IMR-90 (cell line): ENCODE measurements at regions not wholly inside any gene's neighbourhood (a gene's known extent, or its start where the extent isn't known, plus 50 kb on each side); places are given as distances from the start of the nearest gene placed in this dataset.

Source experiments
- ATAC-seq: fragments of 200-7000 bp; cut with Tn5 transposase; 2 replicates; pipeline ENCODE4 v1.9.1; 2020; ENCODE audit warnings: low read depth, mild to moderate bottlenecking, moderate library complexity
- BruUV-seq: library from RNA; stranded (reverse); fragments of 400-500 nt; replicated peaks from 2 replicates; lab custom pipeline; 2021; lab: Mats Ljungman, UMichigan
- CTCF ChIA-PET: fragments of 300-600 bp; formaldehyde crosslinking; extraction: SDS; loops from one replicate; lab custom pipeline; 2021; ENCODE audit warnings: antibody characterized with exemption; lab: Yijun Ruan, JAX
- POLR2A ChIA-PET: fragments of 300-600 bp; sonication (Branson Sonifier 250); formaldehyde crosslinking; loops from one replicate; lab custom pipeline; 2022; ENCODE audit warnings: antibody characterized with exemption; ENCODE audit not compliant: unreplicated experiment; lab: Charles Lee
- DNase-seq: peaks from one replicate; pipeline ENCODE4 v3.0.0; 2013
- H2AFZ ChIP-seq: replicated peaks from 2 replicates; pipeline ENCODE3; 2013; ENCODE audit warnings: low read length, mild to moderate bottlenecking; ENCODE audit not compliant: poor library complexity
- H2AK5ac ChIP-seq: 2 replicates; pipeline ENCODE4 v1.6.1; 2013; ENCODE audit warnings: low read depth, low read length, inconsistent platforms
- H2AK9ac ChIP-seq: replicated peaks from 2 replicates; pipeline ENCODE3; 2013; ENCODE audit warnings: mild to moderate bottlenecking, low read depth, low read length, moderate library complexity; ENCODE audit not compliant: poor library complexity
- H2BK120ac ChIP-seq: 2 replicates; pipeline ENCODE4 v1.6.1; 2013; ENCODE audit warnings: low read depth, low read length, inconsistent platforms
- H2BK15ac ChIP-seq: 3 replicates; pipeline ENCODE4 v1.6.1; 2013; ENCODE audit warnings: low read depth, low read length, inconsistent platforms
- H2BK20ac ChIP-seq: 2 replicates; pipeline ENCODE4 v1.6.1; 2013; ENCODE audit warnings: low read depth, mild to moderate bottlenecking, inconsistent platforms, low read length, moderate library complexity
- H2BK5ac ChIP-seq: 2 replicates; pipeline ENCODE4 v1.6.1; 2013; ENCODE audit warnings: mild to moderate bottlenecking, low read depth, low read length, inconsistent platforms; ENCODE audit not compliant: poor library complexity, severe bottlenecking
- H3K14ac ChIP-seq: replicated peaks from 2 replicates; pipeline ENCODE4 v1.6.1; 2013; ENCODE audit warnings: low read depth, low read length, inconsistent platforms
- H3K18ac ChIP-seq: 2 replicates; pipeline ENCODE4 v1.6.1; 2013; ENCODE audit warnings: low read depth, low read length, control low read depth
- H3K23ac ChIP-seq: 2 replicates; pipeline ENCODE4 v1.6.1; 2013; ENCODE audit warnings: low read depth, low read length, inconsistent platforms
- H3K27ac ChIP-seq: 2 replicates; pipeline ENCODE4 v1.5.1; 2013; ENCODE audit warnings: mild to moderate bottlenecking, control low read depth, low read length; ENCODE audit not compliant: insufficient read depth
- H3K27me3 ChIP-seq: 2 replicates; pipeline ENCODE4 v1.6.1; 2013; ENCODE audit warnings: low read length; ENCODE audit not compliant: control insufficient read depth, insufficient read depth
- H3K36me3 ChIP-seq: 2 replicates; pipeline ENCODE4 v1.6.1; 2013; ENCODE audit warnings: low read length, mixed read lengths; ENCODE audit not compliant: control insufficient read depth, insufficient read depth
- H3K4ac ChIP-seq: 2 replicates; pipeline ENCODE4 v1.6.1; 2013; ENCODE audit warnings: low read depth, low read length, inconsistent platforms
- H3K4me1 ChIP-seq: 2 replicates; pipeline ENCODE4 v1.6.1; 2013; ENCODE audit warnings: low read length, mixed read lengths; ENCODE audit not compliant: control insufficient read depth, insufficient read depth
- H3K4me2 ChIP-seq: 2 replicates; pipeline ENCODE4 v1.6.1; 2013; ENCODE audit warnings: low read depth, mild to moderate bottlenecking, control low read depth, low read length, moderate library complexity
- H3K4me3 ChIP-seq: 2 replicates; pipeline ENCODE4 v1.5.1; 2013; ENCODE audit warnings: low read depth, mild to moderate bottlenecking, control low read depth, low read length, moderate library complexity; ENCODE audit not compliant: insufficient read depth
- H3K56ac ChIP-seq: 2 replicates; pipeline ENCODE4 v1.6.1; 2013; ENCODE audit warnings: low read length, inconsistent platforms; ENCODE audit not compliant: insufficient read depth; ENCODE audit errors: extremely low read depth
- H3K79me1 ChIP-seq, 2 experiments: 2 replicates each; pipeline ENCODE4 v1.6.1; 2013; ENCODE audit warnings: low read length in 2 of 2, inconsistent platforms in 1 of 2, low read depth in 1 of 2
- H3K9ac ChIP-seq: 2 replicates; pipeline ENCODE4 v1.6.1; 2013; ENCODE audit warnings: low read depth, low read length, control low read depth
- H3K9me1 ChIP-seq: 2 replicates; pipeline ENCODE4 v1.6.1; 2013; ENCODE audit warnings: low read length, inconsistent platforms; ENCODE audit not compliant: insufficient read depth
- H3K9me3 ChIP-seq: 2 replicates; pipeline ENCODE4 v1.6.1; 2013; ENCODE audit warnings: low read length; ENCODE audit not compliant: control insufficient read depth, insufficient read depth
- H4K20me1 ChIP-seq: 2 replicates; pipeline ENCODE4 v1.6.1; 2013; ENCODE audit warnings: low read length, inconsistent platforms; ENCODE audit not compliant: insufficient read depth
- H4K5ac ChIP-seq: 2 replicates; pipeline ENCODE4 v1.6.1; 2013; ENCODE audit warnings: mild to moderate bottlenecking, low read depth, low read length, control low read depth
- H4K8ac ChIP-seq, 2 experiments: 2 replicates each; pipeline ENCODE4 v1.6.1; 2013; ENCODE audit warnings: low read depth in 2 of 2, low read length in 2 of 2, control low read depth in 1 of 2, inconsistent platforms in 1 of 2
- H4K91ac ChIP-seq: 2 replicates; pipeline ENCODE4 v1.6.1; 2013; ENCODE audit warnings: low read depth, low read length, inconsistent platforms; ENCODE audit not compliant: insufficient read depth
- CHD1 ChIP-seq: IDR thresholded peaks from 2 replicates; pipeline ENCODE4 v1.6.1; 2012; ENCODE audit warnings: low read depth, low read length, improper control_type of control experiment
- ELK1 ChIP-seq: fragments of 150-350 bp; IDR thresholded peaks from 2 replicates; pipeline ENCODE4 v1.6.1; 2016; ENCODE audit warnings: low read depth, mild to moderate bottlenecking, low read length, moderate library complexity, borderline replicate concordance
- FOS ChIP-seq: fragments of 150-350 bp; IDR thresholded peaks from 2 replicates; pipeline ENCODE4 v1.6.1; 2016; ENCODE audit warnings: low read depth, low read length
- MAFK ChIP-seq: IDR thresholded peaks from 2 replicates; pipeline ENCODE4 v1.6.1; 2012; ENCODE audit warnings: low read depth, low read length, improper control_type of control experiment
- MAZ ChIP-seq: IDR thresholded peaks from 2 replicates; pipeline ENCODE4 v1.6.1; 2012; ENCODE audit warnings: low read depth, mild to moderate bottlenecking, low read length, improper control_type of control experiment, moderate library complexity, borderline replicate concordance
- NFE2L2 ChIP-seq: fragments of 150-350 bp; IDR thresholded peaks from 2 replicates; pipeline ENCODE4 v1.6.1; 2016; ENCODE audit warnings: low read depth, mild to moderate bottlenecking, low read length
- RCOR1 ChIP-seq: IDR thresholded peaks from 2 replicates; pipeline ENCODE4 v1.6.1; 2012; ENCODE audit warnings: mild to moderate bottlenecking, low read length, improper control_type of control experiment; ENCODE audit not compliant: insufficient replicate concordance
- RFX5 ChIP-seq: IDR thresholded peaks from 2 replicates; pipeline ENCODE4 v1.8.0; 2012; ENCODE audit warnings: low read depth, mild to moderate bottlenecking, low read length, moderate library complexity
- WGBS, 2 experiments: methylation state at CpG; one replicate each; pipeline versions ENCODE4 v1.1.5 to v1.1.7; 2013; ENCODE audit warnings: missing lambda C conversion rate in 2 of 2; ENCODE audit not compliant: insufficient read length in 1 of 2; ENCODE audit errors: extremely low coverage in 2 of 2; 5-methylcytosine and 5-hydroxymethylcytosine counted together
- dilution Hi-C: fragments of 300-500 bp; cut with HindIII; formaldehyde crosslinking; loops from one replicate; pipeline ENCODE4 v1.14.3; 2018; ENCODE audit warnings: low sequenced_read_pairs; ENCODE audit not compliant: unreplicated experiment
- in situ Hi-C: fragments of 300-500 bp; cut with MboI; formaldehyde crosslinking; loops from 3 replicates; pipeline ENCODE4 v1.14.3; 2019; ENCODE audit warnings: low sequenced_read_pairs, inconsistent platforms, mixed read lengths
- intact Hi-C: fragments of 100-400 bp; cut with micrococcal nuclease; formaldehyde crosslinking; loops from 2 replicates; pipeline ENCODE4 v1.10.0; 2022
- TF ChIP-seq, protein P1 (sequence below): fragments of 150-350 bp; IDR thresholded peaks from 2 replicates; pipeline ENCODE4 v1.6.1; 2017; ENCODE audit warnings: mild to moderate bottlenecking, antibody characterized with exemption, low read length, low read depth

DNA sequence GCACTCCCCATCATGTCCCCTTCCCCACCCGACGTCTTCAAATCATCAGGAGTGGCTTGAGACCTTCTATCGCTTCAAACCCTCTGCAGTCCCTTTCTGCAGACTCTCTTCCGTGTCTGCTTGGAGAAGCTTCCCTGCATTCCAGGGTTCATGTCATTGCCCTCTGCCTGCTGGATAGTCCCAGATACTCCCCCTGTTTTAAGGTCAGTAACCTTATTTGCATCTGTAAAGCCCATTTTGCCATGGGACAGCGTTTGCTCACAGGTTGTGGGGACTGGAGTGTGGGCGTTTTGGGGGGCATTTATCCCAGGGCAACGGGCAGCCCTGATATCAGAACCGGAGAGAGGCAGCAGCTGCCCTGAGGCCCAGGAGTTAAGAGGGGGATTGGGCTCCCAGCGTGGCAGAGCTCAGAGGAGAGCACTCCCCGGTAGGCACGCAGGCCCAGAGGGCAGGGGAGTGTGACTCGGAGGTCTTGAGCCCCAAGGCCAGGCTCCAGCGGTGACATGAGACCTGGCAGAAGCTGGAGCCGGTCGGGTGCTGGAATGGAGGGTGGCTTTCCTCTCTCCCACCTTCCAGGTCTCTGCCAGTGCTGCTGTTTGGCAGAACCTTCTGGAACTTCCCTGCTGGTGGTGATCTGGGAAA is 73.8 kb downstream of the RTP5 start:
- H3K36me3 ChIP-seq, result no peaks in the 10 kb centered on the region
- H3K14ac ChIP-seq, result no peak overlapping the region
- H4K91ac ChIP-seq, result no peak overlapping the region
- H3K4me1 ChIP-seq, result no peaks in the 10 kb centered on the region
- no peak overlapping the region for H2BK15ac ChIP-seq
- no peak overlapping the region for H3K4ac ChIP-seq
- no peak overlapping the region for H2AFZ ChIP-seq
- H4K5ac ChIP-seq, result no peak overlapping the region
- no peak overlapping the region for H3K27ac ChIP-seq
- no TSS peak for BruUV-seq
- no peaks in the 10 kb centered on the region for H3K9me3 ChIP-seq
- no peak overlapping the region for H3K4me3 ChIP-seq
- dilution Hi-C loops (no loop called here), intact Hi-C loops (no loop called here), in situ Hi-C loops (no loop called here)
- H2BK120ac ChIP-seq, result no peak overlapping the region
- no peak overlapping the region for H2BK20ac ChIP-seq
- no peak overlapping the region for H3K23ac ChIP-seq
- no peak overlapping the region for H2AK5ac ChIP-seq
- POLR2A ChIA-PET, result no interaction called here
- DNase-seq (no peak), ATAC-seq (no peak)
- peaks cover 2% of the 10 kb centered on the region; the same call in 1 of the 2 replicates for H3K9me1 ChIP-seq
- TF ChIP-seq, protein P1, sequence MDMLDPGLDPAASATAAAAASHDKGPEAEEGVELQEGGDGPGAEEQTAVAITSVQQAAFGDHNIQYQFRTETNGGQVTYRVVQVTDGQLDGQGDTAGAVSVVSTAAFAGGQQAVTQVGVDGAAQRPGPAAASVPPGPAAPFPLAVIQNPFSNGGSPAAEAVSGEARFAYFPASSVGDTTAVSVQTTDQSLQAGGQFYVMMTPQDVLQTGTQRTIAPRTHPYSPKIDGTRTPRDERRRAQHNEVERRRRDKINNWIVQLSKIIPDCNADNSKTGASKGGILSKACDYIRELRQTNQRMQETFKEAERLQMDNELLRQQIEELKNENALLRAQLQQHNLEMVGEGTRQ, result no peak
- TF ChIP-seq FOS (no peak), NFE2L2 (no peak), RFX5 (no peak), MAZ (no peak), MAFK (no peak), RCOR1 (no peak), CHD1 (no peak), ELK1 (no peak)
- H3K18ac ChIP-seq, result no peak overlapping the region
- H2BK5ac ChIP-seq, result no peak overlapping the region
- WGBS, 2 experiments, result 54% methylated on average over 4 of the region's 15 CpGs; no CpG with 5 or more reads in 1 of the 2 experiments
- no peaks in the 10 kb centered on the region for H3K79me1 ChIP-seq
- H2AK9ac ChIP-seq, result no peak overlapping the region
- no peak overlapping the region for H3K56ac ChIP-seq
- no peaks in the 10 kb centered on the region for H4K20me1 ChIP-seq
- CTCF ChIA-PET, result no interaction called here
- H3K4me2 ChIP-seq, result no peak overlapping the region
- H4K8ac ChIP-seq, result no peak overlapping the region
- peaks cover 30% of the 10 kb centered on the region for H3K27me3 ChIP-seq
- no peak overlapping the region for H3K9ac ChIP-seq
